Vagina (tissue), 2 donors: ENCODE measurements at regions not wholly inside any gene's neighbourhood (a gene's known extent, or its start where the extent isn't known, plus 50 kb on each side); places are given as distances from the start of the nearest gene placed in this dataset.

Experiments
- DNase-seq, 2 donors: peaks; one replicate each; pipeline ENCODE4 v3.0.0-alpha.2; 2017; ENCODE audit errors: extremely low spot score in 2 of 2
- H3K27ac ChIP-seq: fragments of 200-600 bp; sonication (generic); one replicate; pipeline ENCODE4 v1.5.1; 2019
- H3K27me3 ChIP-seq: fragments of 200-600 bp; sonication (generic); one replicate; pipeline ENCODE4 v1.5.1; 2019
- H3K36me3 ChIP-seq, 2 donors: fragments of 200-600 bp; sonication (generic); one replicate each; pipeline ENCODE4 v1.5.1; 2017 to 2019
- H3K4me1 ChIP-seq: fragments of 200-600 bp; sonication (generic); one replicate; pipeline ENCODE4 v1.5.1; 2019
- H3K4me3 ChIP-seq, 2 donors: fragments of 200-600 bp; sonication (generic); 1 replicate in 1 of 2; 2 replicates in 1 of 2; pipeline ENCODE4 v1.5.1; 2016 to 2019
- H3K9me3 ChIP-seq: fragments of 200-600 bp; sonication (generic); one replicate; pipeline ENCODE4 v1.5.1; 2019
- POLR2A ChIP-seq, 2 donors: fragments of 450-650 bp; IDR thresholded peaks; one replicate each; pipeline ENCODE4 v1.6.1; 2017; ENCODE audit warnings: antibody characterized with exemption in 2 of 2, mild to moderate bottlenecking in 2 of 2, moderate library complexity in 2 of 2
- POLR2AphosphoS5 ChIP-seq, 2 donors: sonication (generic); formaldehyde crosslinking; IDR thresholded peaks; one replicate each; pipeline ENCODE4 v1.9.0; 2017; ENCODE audit warnings: antibody characterized with exemption in 2 of 2, mild to moderate bottlenecking in 2 of 2, low read depth in 1 of 2; ENCODE audit not compliant: insufficient read depth in 1 of 2
- intact Hi-C: fragments of 100-400 bp; cut with DNase I; formaldehyde crosslinking; loops from one replicate; pipeline ENCODE4 v1.15.1; 2023
- TF ChIP-seq, protein P1 (sequence below), 3 experiments: fragments of 450-650 bp in 2 of 3; fragments of 200-600 bp in 1 of 3; sonication (generic) in 1 of 3; IDR thresholded peaks; one replicate each; pipeline ENCODE4 v1.5.1; 2017 to 2019; ENCODE audit warnings: antibody characterized with exemption in 3 of 3, mild to moderate bottlenecking in 2 of 3, moderate library complexity in 2 of 3

DNA sequence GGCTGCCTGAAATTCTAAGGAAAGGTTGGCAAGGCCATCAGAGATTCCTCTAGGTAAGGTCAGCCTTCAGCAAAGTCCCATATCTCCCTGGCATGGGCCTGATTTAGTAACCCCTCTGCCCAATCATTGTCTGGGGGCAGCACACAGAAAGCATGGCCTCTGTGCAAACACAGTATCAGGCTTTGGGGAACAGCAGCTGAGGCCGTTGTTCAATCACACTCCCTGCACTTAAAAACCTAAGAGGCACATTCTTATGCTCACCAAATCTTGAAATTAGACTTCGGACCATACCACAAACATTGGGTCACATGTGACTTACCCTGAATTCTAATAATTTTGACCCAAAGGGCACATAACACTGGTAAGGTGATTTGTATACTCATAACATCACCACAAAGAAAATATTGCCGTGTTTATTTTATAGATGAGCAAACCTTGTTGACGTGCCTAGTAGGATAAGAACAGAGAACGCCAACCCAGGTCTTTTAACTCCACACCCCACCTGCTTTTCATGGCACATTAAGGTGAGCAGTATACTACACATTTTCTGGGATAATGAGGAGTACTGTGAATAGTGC, 212.7 kb downstream of the HNMT start:
- intact Hi-C loops = no loop called here
- Histone ChIP-seq H3K27ac (no peak overlapping the region), H3K9me3 (no peaks in the 10 kb centered on the region), H3K36me3 (no peaks in the 10 kb centered on the region), H3K4me1 (no peaks in the 10 kb centered on the region), H3K4me3 (no peak overlapping the region), H3K27me3 (no peaks in the 10 kb centered on the region)
- TF ChIP-seq, protein P1, sequence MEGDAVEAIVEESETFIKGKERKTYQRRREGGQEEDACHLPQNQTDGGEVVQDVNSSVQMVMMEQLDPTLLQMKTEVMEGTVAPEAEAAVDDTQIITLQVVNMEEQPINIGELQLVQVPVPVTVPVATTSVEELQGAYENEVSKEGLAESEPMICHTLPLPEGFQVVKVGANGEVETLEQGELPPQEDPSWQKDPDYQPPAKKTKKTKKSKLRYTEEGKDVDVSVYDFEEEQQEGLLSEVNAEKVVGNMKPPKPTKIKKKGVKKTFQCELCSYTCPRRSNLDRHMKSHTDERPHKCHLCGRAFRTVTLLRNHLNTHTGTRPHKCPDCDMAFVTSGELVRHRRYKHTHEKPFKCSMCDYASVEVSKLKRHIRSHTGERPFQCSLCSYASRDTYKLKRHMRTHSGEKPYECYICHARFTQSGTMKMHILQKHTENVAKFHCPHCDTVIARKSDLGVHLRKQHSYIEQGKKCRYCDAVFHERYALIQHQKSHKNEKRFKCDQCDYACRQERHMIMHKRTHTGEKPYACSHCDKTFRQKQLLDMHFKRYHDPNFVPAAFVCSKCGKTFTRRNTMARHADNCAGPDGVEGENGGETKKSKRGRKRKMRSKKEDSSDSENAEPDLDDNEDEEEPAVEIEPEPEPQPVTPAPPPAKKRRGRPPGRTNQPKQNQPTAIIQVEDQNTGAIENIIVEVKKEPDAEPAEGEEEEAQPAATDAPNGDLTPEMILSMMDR (IDR thresholded peaks at IDR 0.05) = no peak
- TF ChIP-seq POLR2A (IDR thresholded peaks at IDR 0.05) (no peak), POLR2AphosphoS5 (IDR thresholded peaks at IDR 0.05; ENCODE audit: insufficient read depth in 1 of 2, low read depth in 1 of 2) (no peak)
- DNase-seq = no peak

DNA sequence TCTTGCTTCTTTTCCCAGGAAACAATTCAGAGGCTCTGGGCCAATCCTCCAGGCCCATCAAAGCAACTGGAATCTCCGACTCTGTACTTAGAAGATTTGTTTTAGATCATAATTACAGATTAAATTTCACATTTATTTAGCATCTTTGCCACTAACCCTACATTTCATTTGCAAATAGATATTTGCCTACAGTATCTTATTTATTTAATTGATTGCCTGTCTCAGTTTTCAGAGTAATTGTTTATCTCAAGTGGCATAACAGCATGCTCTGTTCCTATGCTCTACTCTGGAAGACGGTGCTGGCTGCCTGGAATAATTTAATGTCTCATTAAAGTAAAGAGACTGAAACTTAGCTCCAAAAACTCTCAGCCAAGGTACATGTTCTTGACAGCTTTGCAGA, 213.4 kb downstream of the HNMT start:
- H3K4me3 ChIP-seq = no peak overlapping the region
- TF ChIP-seq POLR2A (IDR thresholded peaks at IDR 0.05) = no peak
- TF ChIP-seq, protein P1 (IDR thresholded peaks at IDR 0.05) = no peak
- no peak for TF ChIP-seq POLR2AphosphoS5 (IDR thresholded peaks at IDR 0.05; ENCODE audit: insufficient read depth in 1 of 2, low read depth in 1 of 2)
- no peaks in the 10 kb centered on the region for H3K9me3 ChIP-seq
- no peaks in the 10 kb centered on the region for H3K4me1 ChIP-seq
- no peak overlapping the region for H3K27ac ChIP-seq
- no peak for DNase-seq
- no peaks in the 10 kb centered on the region for H3K36me3 ChIP-seq
- intact Hi-C loops = no loop called here
- no peaks in the 10 kb centered on the region for H3K27me3 ChIP-seq

DNA sequence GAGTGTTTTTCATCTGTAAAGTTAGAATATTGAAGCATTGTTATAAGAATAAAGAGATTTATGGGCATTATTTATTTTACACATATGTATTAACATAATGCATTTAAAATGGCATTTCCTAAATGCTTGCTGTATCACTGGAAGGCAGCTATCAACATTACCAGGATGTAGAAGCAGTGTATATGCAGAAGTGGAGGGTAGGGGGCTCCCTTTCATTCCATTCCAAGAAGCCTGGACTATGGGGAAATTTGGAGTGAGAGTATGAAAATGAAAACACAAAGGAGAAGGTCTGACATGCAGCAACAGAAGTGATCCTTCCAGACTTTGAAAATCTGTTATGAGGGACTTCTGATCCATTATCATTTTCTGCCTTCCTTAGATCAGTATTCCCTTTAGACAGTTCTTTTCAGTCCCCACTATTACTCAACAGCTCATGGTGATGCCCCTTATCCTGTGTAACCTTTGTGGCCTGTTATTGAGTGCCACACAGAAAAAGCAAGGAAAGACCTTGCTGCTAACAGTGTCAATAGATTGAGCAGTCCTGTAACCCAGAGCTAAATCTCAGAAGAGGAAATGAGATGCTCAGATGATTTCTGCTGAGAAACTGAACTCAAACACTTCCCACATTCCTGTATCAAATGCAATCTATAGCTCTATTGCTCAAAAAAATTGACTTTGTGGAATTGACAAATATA, 216.6 kb downstream of the HNMT start:
- intact Hi-C loops = no loop called here
- H3K4me1 ChIP-seq = peaks cover 6% of the 10 kb centered on the region
- no peak overlapping the region for H3K27ac ChIP-seq
- no peaks in the 10 kb centered on the region for H3K27me3 ChIP-seq
- no peak for DNase-seq
- TF ChIP-seq POLR2AphosphoS5 (IDR thresholded peaks at IDR 0.05; ENCODE audit: insufficient read depth in 1 of 2, low read depth in 1 of 2) (no peak), POLR2A (IDR thresholded peaks at IDR 0.05) (no peak)
- TF ChIP-seq, protein P1 (IDR thresholded peaks at IDR 0.05) = no peak
- no peak overlapping the region for H3K4me3 ChIP-seq
- no peaks in the 10 kb centered on the region for H3K36me3 ChIP-seq
- H3K9me3 ChIP-seq = no peaks in the 10 kb centered on the region

DNA sequence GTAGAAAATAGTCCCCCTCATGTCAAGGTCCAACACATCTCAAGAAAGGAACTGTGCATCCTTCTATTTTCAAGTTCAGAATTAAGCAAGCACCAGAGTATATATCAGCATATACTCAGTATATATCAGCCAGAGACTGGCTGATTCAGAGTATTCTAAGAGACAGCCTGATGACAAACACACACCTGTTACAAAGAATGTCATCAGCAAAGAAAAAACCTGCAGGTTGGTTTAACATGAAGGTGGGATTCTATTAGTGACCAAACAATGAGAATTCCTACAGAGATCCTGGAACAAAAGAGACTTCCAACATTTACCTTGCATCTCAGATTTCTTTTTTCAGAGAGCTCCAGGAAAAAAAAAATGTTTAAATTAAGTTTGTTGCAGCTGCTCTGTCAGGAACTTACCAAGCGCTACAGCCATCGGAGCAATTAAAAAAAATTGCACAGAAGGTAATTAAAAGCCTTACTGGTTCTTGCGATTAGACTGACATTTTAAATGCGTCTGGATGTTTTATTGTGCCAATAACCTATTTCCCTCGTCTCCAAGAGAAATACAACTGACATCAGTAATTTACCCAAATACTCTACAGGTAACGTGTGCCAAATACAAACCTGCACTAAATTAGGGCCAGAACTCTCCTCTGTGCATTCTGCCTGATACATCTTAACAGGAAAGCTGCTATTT, 218.1 kb downstream of the HNMT start:
- H3K4me3 ChIP-seq = no peak overlapping the region
- H3K27ac ChIP-seq = no peak overlapping the region
- intact Hi-C loops = no loop called here
- no peak for DNase-seq
- H3K27me3 ChIP-seq = no peaks in the 10 kb centered on the region
- peaks cover 6% of the 10 kb centered on the region for H3K4me1 ChIP-seq
- H3K9me3 ChIP-seq = no peaks in the 10 kb centered on the region
- H3K36me3 ChIP-seq = no peaks in the 10 kb centered on the region
- no peak for TF ChIP-seq POLR2A (IDR thresholded peaks at IDR 0.05)
- TF ChIP-seq, protein P1 (IDR thresholded peaks at IDR 0.05) = no peak
- no peak for TF ChIP-seq POLR2AphosphoS5 (IDR thresholded peaks at IDR 0.05; ENCODE audit: insufficient read depth in 1 of 2, low read depth in 1 of 2)

DNA sequence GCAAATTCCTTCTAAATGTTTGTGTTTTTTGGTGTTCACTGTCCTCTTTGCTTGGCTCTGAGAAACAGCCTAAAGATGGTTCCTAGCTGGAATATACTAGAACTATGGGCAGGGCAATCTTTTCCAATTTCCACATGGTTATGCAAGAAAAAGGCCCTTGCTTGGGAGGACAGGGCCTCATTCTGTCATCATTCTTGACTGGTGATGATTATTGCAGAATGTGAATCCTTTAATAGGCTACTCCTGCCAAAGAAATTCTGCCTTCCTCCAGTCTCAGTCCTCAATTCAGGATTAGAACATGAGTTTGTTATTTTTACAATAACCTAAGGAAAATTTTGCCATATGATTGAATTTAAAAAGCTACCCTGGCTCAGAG, 218.7 kb downstream of the HNMT start:
- Histone ChIP-seq H3K27me3 (no peaks in the 10 kb centered on the region), H3K9me3 (no peaks in the 10 kb centered on the region), H3K27ac (no peak overlapping the region), H3K36me3 (no peaks in the 10 kb centered on the region), H3K4me3 (no peak overlapping the region), H3K4me1 (peaks cover 6% of the 10 kb centered on the region)
- DNase-seq = no peak
- intact Hi-C loops = no loop called here
- TF ChIP-seq POLR2A (IDR thresholded peaks at IDR 0.05) (no peak), POLR2AphosphoS5 (IDR thresholded peaks at IDR 0.05; ENCODE audit: insufficient read depth in 1 of 2, low read depth in 1 of 2) (peak in 1 of 2 donors; percentile 7)
